OCI-LY3 (cell line): ENCODE measurements at regions not wholly inside any gene's neighbourhood (a gene's known extent, or its start where the extent isn't known, plus 50 kb on each side); places are given as distances from the start of the nearest gene placed in this dataset.

ENCODE experiments used
- CTCF ChIP-seq: fragments of 200-600, 300-600 bp; sonication (generic); IDR thresholded peaks from 2 replicates; pipeline ENCODE4 v1.5.1; 2014; ENCODE audit warnings: antibody characterized with exemption, low read length, low read depth
- EZH2phosphoT487 ChIP-seq: fragments of 200-600 bp; shearing (Covaris generic); IDR thresholded peaks from 2 replicates; pipeline ENCODE4 v1.6.1; 2018; ENCODE audit warnings: antibody characterized with exemption, mixed run types, low read depth

- no peak for TF ChIP-seq CTCF
- no peak for TF ChIP-seq EZH2phosphoT487
Observed at GRCh38 chr4:13977746-13978145, 350.2 kb upstream of the BOD1L1 start.
